Glutamatergic neuron (in vitro differentiated cells): ENCODE measurements at regions not wholly inside any gene's neighbourhood (a gene's known extent, or its start where the extent isn't known, plus 50 kb on each side); places are given as distances from the start of the nearest gene placed in this dataset.

ENCODE experiments used
- DNase-seq: peaks from one replicate; pipeline ENCODE4 v3.0.0; 2022
- H3K27ac Mint-ChIP-seq: one replicate; pipeline ENCODE4 v1.8.0; 2020; ENCODE audit warnings: mild to moderate bottlenecking, mixed read lengths, inconsistent platforms; ENCODE audit not compliant: unreplicated experiment
- H3K27me3 Mint-ChIP-seq: one replicate; pipeline ENCODE4 v1.8.0; 2020; ENCODE audit warnings: mild to moderate bottlenecking, moderate library complexity, mixed read lengths, inconsistent platforms; ENCODE audit not compliant: unreplicated experiment
- H3K36me3 Mint-ChIP-seq: one replicate; pipeline ENCODE4 v1.8.0; 2020; ENCODE audit warnings: mild to moderate bottlenecking, mixed read lengths, inconsistent platforms; ENCODE audit not compliant: unreplicated experiment
- H3K4me1 Mint-ChIP-seq: one replicate; pipeline ENCODE4 v1.8.0; 2020; ENCODE audit warnings: mild to moderate bottlenecking, low read depth, mixed read lengths, inconsistent platforms; ENCODE audit not compliant: unreplicated experiment
- H3K4me3 Mint-ChIP-seq: one replicate; pipeline ENCODE4 v1.8.0; 2020; ENCODE audit warnings: mild to moderate bottlenecking, mixed read lengths, inconsistent platforms; ENCODE audit not compliant: unreplicated experiment
- H3K9me3 Mint-ChIP-seq: one replicate; pipeline ENCODE4 v1.8.0; 2020; ENCODE audit warnings: mild to moderate bottlenecking, moderate library complexity, mixed read lengths, inconsistent platforms; ENCODE audit not compliant: unreplicated experiment
- TF ChIP-seq, protein P1 (sequence below): fragments of 200-600 bp; sonication (generic); IDR thresholded peaks from one replicate; pipeline ENCODE4 v1.5.0; 2021; ENCODE audit not compliant: partially characterized antibody, unreplicated experiment

GRCh38 chr12:19053218-19053617 lies 76.3 kb upstream of the PLEKHA5 start:
- no peak for DNase-seq
- TF ChIP-seq, protein P1, sequence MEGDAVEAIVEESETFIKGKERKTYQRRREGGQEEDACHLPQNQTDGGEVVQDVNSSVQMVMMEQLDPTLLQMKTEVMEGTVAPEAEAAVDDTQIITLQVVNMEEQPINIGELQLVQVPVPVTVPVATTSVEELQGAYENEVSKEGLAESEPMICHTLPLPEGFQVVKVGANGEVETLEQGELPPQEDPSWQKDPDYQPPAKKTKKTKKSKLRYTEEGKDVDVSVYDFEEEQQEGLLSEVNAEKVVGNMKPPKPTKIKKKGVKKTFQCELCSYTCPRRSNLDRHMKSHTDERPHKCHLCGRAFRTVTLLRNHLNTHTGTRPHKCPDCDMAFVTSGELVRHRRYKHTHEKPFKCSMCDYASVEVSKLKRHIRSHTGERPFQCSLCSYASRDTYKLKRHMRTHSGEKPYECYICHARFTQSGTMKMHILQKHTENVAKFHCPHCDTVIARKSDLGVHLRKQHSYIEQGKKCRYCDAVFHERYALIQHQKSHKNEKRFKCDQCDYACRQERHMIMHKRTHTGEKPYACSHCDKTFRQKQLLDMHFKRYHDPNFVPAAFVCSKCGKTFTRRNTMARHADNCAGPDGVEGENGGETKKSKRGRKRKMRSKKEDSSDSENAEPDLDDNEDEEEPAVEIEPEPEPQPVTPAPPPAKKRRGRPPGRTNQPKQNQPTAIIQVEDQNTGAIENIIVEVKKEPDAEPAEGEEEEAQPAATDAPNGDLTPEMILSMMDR: no peak
- Mint-ChIP-seq H3K4me1 (peaks cover 26% of the 10 kb centered on the region), H3K9me3 (no peaks in the 10 kb centered on the region), H3K36me3 (no peaks in the 10 kb centered on the region), H3K27ac (no peak overlapping the region), H3K27me3 (no peaks in the 10 kb centered on the region), H3K4me3 (no peak overlapping the region)

- H3K27ac Mint-ChIP-seq: no peak overlapping the region
- no peak for DNase-seq
Measured at GRCh38 chr12:19054035-19054434, 75.5 kb upstream of the PLEKHA5 start.

DNA sequence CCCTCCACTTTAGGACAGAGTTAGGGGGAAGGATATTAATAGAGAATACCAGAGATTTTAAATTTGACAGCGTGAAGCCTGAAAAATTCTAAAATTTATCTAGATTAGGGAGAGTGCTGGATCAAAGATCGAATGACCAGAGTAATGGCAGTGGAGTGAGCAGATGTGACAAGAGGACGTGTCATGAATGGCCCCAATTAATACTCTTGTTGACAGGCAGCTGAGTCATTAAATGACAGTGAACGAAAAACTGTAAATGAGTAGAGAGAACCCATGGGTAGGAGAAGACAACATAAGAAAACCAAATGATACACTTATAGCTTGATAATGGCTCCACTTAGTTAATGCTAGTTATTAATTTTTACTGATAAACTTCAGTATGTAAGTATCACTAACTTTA lies 73.9 kb upstream of the PLEKHA5 start:
- TF ChIP-seq, protein P1: no peak
- Mint-ChIP-seq H3K9me3 (no peaks in the 10 kb centered on the region), H3K27ac (peak overlapping the region; percentile 64), H3K4me1 (peaks cover 29% of the 10 kb centered on the region), H3K36me3 (no peaks in the 10 kb centered on the region), H3K27me3 (no peaks in the 10 kb centered on the region), H3K4me3 (peak overlapping the region; percentile 44)
- no peak for DNase-seq

More at GRCh38 chr12:19054035-19054434, 75.5 kb upstream of the PLEKHA5 start:
- H3K36me3 Mint-ChIP-seq: no peaks in the 10 kb centered on the region
- TF ChIP-seq, protein P1: no peak
- H3K4me3 Mint-ChIP-seq: no peak overlapping the region
- peaks cover 29% of the 10 kb centered on the region for H3K4me1 Mint-ChIP-seq
- H3K27me3 Mint-ChIP-seq: no peaks in the 10 kb centered on the region
- H3K9me3 Mint-ChIP-seq: no peaks in the 10 kb centered on the region

- Mint-ChIP-seq H3K27ac (no peak overlapping the region), H3K36me3 (no peaks in the 10 kb centered on the region), H3K27me3 (no peaks in the 10 kb centered on the region), H3K4me3 (no peak overlapping the region), H3K9me3 (no peaks in the 10 kb centered on the region), H3K4me1 (peaks cover 27% of the 10 kb centered on the region)
- DNase-seq: no peak
- TF ChIP-seq, protein P1: no peak
Measured at GRCh38 chr12:19058235-19059021, 71.1 kb upstream of the PLEKHA5 start.

GRCh38 chr12:19064713-19065112 lies 64.8 kb upstream of the PLEKHA5 start:
- H3K4me1 Mint-ChIP-seq: peaks cover 26% of the 10 kb centered on the region

More at GRCh38 chr12:19064713-19065112, 64.8 kb upstream of the PLEKHA5 start:
- DNase-seq: no peak
- H3K9me3 Mint-ChIP-seq: peaks cover 6% of the 10 kb centered on the region
- no peaks in the 10 kb centered on the region for H3K36me3 Mint-ChIP-seq
- H3K27ac Mint-ChIP-seq: peak overlapping the region; percentile 20
- no peak overlapping the region for H3K4me3 Mint-ChIP-seq
- H3K27me3 Mint-ChIP-seq: no peaks in the 10 kb centered on the region
- TF ChIP-seq, protein P1: no peak
